NB4 (cell line): ENCODE measurements at regions not wholly inside any gene's neighbourhood (a gene's known extent, or its start where the extent isn't known, plus 50 kb on each side); places are given as distances from the start of the nearest gene placed in this dataset.
"Not testable (repeated sequence)": the region's sequence is repeated elsewhere in the genome, so short reads cannot be mapped to it uniquely, and the experiment has no call there.

Experiments
- DNase-seq: peaks from one replicate; pipeline ENCODE4 v3.0.0; 2010; ENCODE audit warnings: low read depth
- H3K4me3 ChIP-seq: one replicate; pipeline ENCODE4 v1.5.1; 2011; ENCODE audit warnings: mild to moderate bottlenecking, low read depth, low read length, moderate library complexity
- CTCF ChIP-seq: IDR thresholded peaks from one replicate; pipeline ENCODE4 v1.5.1; 2012; ENCODE audit warnings: low read depth, low read length
- MAX ChIP-seq: IDR thresholded peaks from 2 replicates; pipeline ENCODE4 v1.6.1; 2011; ENCODE audit warnings: low read depth, low read length
- MYC ChIP-seq: IDR thresholded peaks from 2 replicates; pipeline ENCODE4 v1.6.1; 2011; ENCODE audit warnings: low read depth, low read length
- POLR2A ChIP-seq: IDR thresholded peaks from 2 replicates; pipeline ENCODE4 v1.6.1; 2011; ENCODE audit warnings: mild to moderate bottlenecking; ENCODE audit not compliant: insufficient read length; ENCODE audit errors: extremely low read depth

GRCh38 chr17:68097161-68097805, 61.7 kb downstream of the KPNA2 start:
- H3K4me3 ChIP-seq: no peak overlapping the region
- TF ChIP-seq MYC (no peak), POLR2A (no peak), CTCF (no peak), MAX (no peak)
- no peak for DNase-seq

DNA sequence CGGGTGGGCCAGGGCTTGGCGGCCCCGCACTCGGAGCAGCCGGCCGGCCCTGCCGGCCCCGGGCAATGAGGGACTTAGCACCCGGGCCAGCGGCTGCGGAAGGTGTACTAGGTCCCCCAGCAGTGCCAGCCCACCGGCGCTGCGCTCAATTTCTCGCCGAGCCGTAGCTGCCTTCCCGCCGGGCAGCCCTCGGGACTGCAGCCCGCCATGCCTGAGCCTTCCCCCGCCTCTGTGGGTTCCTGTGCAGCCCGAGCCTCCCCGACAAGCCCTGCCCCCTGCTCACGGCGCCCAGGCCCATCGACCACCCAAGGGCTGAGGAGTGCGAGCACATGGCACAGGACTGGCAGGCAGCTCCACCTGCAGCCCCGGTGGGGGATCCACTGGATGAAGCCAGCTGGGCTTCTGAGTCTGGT, 63.8 kb downstream of the KPNA2 start:
- not testable (repeated sequence) for H3K4me3 ChIP-seq, DNase-seq

GRCh38 chr17:68100000-68100641, 64.6 kb downstream of the KPNA2 start:
- DNase-seq: no peak
- TF ChIP-seq MYC (no peak), POLR2A (no peak), MAX (no peak), CTCF (no peak)
- H3K4me3 ChIP-seq: no peak overlapping the region

GRCh38 chr17:68101075-68101986, 65.8 kb downstream of the KPNA2 start:
- peak overlapping the region; percentile 66 for H3K4me3 ChIP-seq
- TF ChIP-seq POLR2A (peak; percentile 53), CTCF (no peak), MAX (peak; percentile 41; the same call in 1 of the 2 replicates)
- DNase-seq: peak; percentile 88

DNA sequence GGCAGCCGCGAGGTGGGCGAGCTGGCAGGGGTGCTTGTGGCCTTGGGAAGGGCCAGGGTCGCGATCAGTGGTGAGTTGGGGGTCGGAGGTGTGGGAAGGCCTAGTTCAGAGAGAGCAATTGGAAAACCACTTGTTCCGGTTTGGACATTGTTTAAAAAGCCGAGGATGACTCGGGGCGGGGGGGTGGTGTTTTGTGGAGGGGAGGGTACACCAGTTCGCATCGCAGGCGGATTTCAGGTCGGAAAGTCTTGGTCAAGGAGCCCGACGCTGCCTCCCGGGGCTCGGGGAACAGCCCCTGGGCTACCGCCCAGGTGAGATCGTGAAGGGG, 66.4 kb downstream of the KPNA2 start:
- H3K4me3 ChIP-seq: peak overlapping the region; percentile 66
- TF ChIP-seq MYC: no peak
- TF ChIP-seq MAX: no peak
- TF ChIP-seq POLR2A: no peak
- no peak for TF ChIP-seq CTCF

DNA sequence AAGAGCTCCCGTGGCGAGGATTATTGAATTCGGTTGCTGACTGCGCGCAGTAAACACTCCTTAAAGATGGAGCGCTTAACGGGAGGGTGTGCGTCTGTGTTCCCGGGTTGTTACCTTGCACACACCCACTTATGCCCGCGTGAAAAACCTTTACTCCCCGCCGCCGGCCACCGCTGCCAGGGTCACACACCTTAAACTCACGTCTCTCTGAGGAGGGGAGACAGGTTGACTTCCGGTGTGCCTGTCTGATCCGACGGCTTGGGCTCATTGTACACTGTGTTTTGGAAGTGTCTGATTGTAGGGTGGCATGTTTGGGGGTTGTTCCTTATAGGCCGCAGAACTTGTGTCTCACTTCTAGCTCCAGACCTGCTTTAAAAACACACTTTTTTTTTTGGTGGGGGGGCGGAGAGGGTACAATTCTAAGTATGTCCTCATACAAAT, 66.8 kb downstream of the KPNA2 start:
- peak; percentile 30 for DNase-seq
- TF ChIP-seq POLR2A (no peak), MAX (no peak), CTCF (no peak), MYC (no peak)
- H3K4me3 ChIP-seq: peak overlapping the region; percentile 66

More for the DNA sequence above, 66.4 kb downstream of the KPNA2 start:
- DNase-seq: no peak
